ENCODE measurements at regions not wholly inside any gene's neighbourhood (a gene's known extent, or its start where the extent isn't known, plus 50 kb on each side); places are given as distances from the start of the nearest gene placed in this dataset.

DNA sequence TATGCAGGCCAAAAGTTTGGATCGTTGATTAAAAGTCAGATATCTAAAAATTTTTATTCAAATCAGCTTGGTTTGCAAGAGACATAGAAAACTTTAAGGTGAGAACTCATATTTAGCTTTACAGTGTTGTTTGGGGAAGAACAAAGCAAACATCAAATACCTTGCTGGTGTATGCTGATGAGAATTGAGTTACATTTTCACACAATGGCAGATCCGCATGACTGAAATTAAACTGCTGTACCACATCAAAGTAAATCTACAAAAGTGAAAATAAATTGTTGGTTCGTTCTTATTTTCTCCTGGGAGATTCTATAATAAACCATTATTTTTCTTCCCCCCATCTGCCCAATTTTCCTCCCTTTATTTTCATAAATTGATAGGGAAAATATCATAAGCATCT lies 198.2 kb upstream of the PCSK5 start:
- no peaks in the 10 kb centered on the region for H3K4me1 Mint-ChIP-seq

More for the DNA sequence above, 198.2 kb upstream of the PCSK5 start:
- no peak overlapping the region for H3K27ac Mint-ChIP-seq
- H2BK5ac ChIP-seq (ENCODE audit: insufficient read length, low read length), result no peak overlapping the region
- no peak overlapping the region for H3T11ph ChIP-seq (ENCODE audit: low read length)
- no peak overlapping the region for H3K9ac ChIP-seq (ENCODE audit: extremely low read depth, insufficient read length, low read length)
- no peak for DNase-seq
- H4K91ac ChIP-seq (ENCODE audit: insufficient read length, low read depth, low read length), result no peak overlapping the region
- no peak overlapping the region for H4K5ac ChIP-seq (ENCODE audit: insufficient read length, low read depth, low read length)
- WGBS (ENCODE audit: extremely low coverage, insufficient read length, low lambda C conversion rate), result no CpG with 5 or more reads among the region's 3 CpGs
- no peak overlapping the region for H2BK120ac ChIP-seq (ENCODE audit: low read depth, low read length, poor library complexity, severe bottlenecking)
- no peaks in the 10 kb centered on the region for H4K20me1 ChIP-seq (ENCODE audit: control insufficient read depth, insufficient read depth, insufficient read length)
- no peaks in the 10 kb centered on the region for H3K23me2 ChIP-seq (ENCODE audit: insufficient read length, low read depth, low read length, poor library complexity, severe bottlenecking)
- no peak overlapping the region for H2AK5ac ChIP-seq (ENCODE audit: insufficient read length, low read length)
- no peaks in the 10 kb centered on the region for H3K79me1 ChIP-seq (ENCODE audit: insufficient read depth, low read depth, low read length, poor library complexity, severe bottlenecking)
- H2BK20ac ChIP-seq (ENCODE audit: low read depth, low read length, poor library complexity, severe bottlenecking), result no peak overlapping the region
- H3K27ac ChIP-seq (ENCODE audit: insufficient read length, low read depth, low read length), result no peak overlapping the region
- no peak overlapping the region for H3K4me3 Mint-ChIP-seq
- no peak overlapping the region for H3K56ac ChIP-seq (ENCODE audit: insufficient read length, low read depth, low read length)
- no peak overlapping the region for H3K14ac ChIP-seq (ENCODE audit: insufficient read depth, low read length)
- H3K23ac ChIP-seq (ENCODE audit: insufficient read length, low read depth, low read length), result no peak overlapping the region
- H3K9me3 ChIP-seq (ENCODE audit: control insufficient read depth, low read depth, low read length), result no peaks in the 10 kb centered on the region
- no peaks in the 10 kb centered on the region for H3K36me3 Mint-ChIP-seq (ENCODE audit: insufficient read depth in 1 of 3, low read depth in 3 of 3)
- no peaks in the 10 kb centered on the region for H3K27me3 Mint-ChIP-seq (ENCODE audit: low read depth)
- H4K8ac ChIP-seq (replicated peaks; ENCODE audit: insufficient read length, low read depth, low read length), result no peak overlapping the region
- no peaks in the 10 kb centered on the region for H3K79me2 ChIP-seq (ENCODE audit: insufficient read depth, low read length)
- no peak overlapping the region for H3K4me2 ChIP-seq (ENCODE audit: insufficient read depth, insufficient read length, low read length)
- no peaks in the 10 kb centered on the region for H3K27me3 ChIP-seq (ENCODE audit: insufficient read depth, low read length)
- no peak overlapping the region for H2AFZ ChIP-seq (ENCODE audit: low read length)
- H3K9me3 Mint-ChIP-seq, result no peaks in the 10 kb centered on the region
- TF ChIP-seq, protein P1, sequence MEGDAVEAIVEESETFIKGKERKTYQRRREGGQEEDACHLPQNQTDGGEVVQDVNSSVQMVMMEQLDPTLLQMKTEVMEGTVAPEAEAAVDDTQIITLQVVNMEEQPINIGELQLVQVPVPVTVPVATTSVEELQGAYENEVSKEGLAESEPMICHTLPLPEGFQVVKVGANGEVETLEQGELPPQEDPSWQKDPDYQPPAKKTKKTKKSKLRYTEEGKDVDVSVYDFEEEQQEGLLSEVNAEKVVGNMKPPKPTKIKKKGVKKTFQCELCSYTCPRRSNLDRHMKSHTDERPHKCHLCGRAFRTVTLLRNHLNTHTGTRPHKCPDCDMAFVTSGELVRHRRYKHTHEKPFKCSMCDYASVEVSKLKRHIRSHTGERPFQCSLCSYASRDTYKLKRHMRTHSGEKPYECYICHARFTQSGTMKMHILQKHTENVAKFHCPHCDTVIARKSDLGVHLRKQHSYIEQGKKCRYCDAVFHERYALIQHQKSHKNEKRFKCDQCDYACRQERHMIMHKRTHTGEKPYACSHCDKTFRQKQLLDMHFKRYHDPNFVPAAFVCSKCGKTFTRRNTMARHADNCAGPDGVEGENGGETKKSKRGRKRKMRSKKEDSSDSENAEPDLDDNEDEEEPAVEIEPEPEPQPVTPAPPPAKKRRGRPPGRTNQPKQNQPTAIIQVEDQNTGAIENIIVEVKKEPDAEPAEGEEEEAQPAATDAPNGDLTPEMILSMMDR (conservative IDR thresholded peaks at IDR 0.05), result no peak
- no peak overlapping the region for H3K18ac ChIP-seq (ENCODE audit: insufficient read length, low read depth, low read length)
- no peak overlapping the region for H3K4ac ChIP-seq (ENCODE audit: low read depth, low read length)
- H3K4me1 ChIP-seq (ENCODE audit: insufficient read depth, low read length), result no peaks in the 10 kb centered on the region
- H2BK12ac ChIP-seq (ENCODE audit: insufficient read length, low read depth, low read length), result no peak overlapping the region
- H2BK15ac ChIP-seq (ENCODE audit: low read depth, low read length), result no peak overlapping the region

All from H9 (cell line).